H1 (cell line): ENCODE measurements at regions not wholly inside any gene's neighbourhood (a gene's known extent, or its start where the extent isn't known, plus 50 kb on each side); places are given as distances from the start of the nearest gene placed in this dataset.

ENCODE experiments used
- ASH2L ChIP-seq: fragments of 200-600, 300-600 bp; sonication (generic); IDR thresholded peaks from one replicate; pipeline ENCODE4 v1.7.1; 2017; ENCODE audit warnings: low read length
- BCL11A ChIP-seq, 2 experiments: IDR thresholded peaks; one replicate each; pipeline ENCODE4 v1.6.1; 2011; ENCODE audit warnings: low read depth in 2 of 2, low read length in 2 of 2, mild to moderate bottlenecking in 2 of 2
- JUN ChIP-seq: IDR thresholded peaks from 2 replicates; pipeline ENCODE4 v1.6.1; 2011; ENCODE audit warnings: low read depth, mild to moderate bottlenecking, improper control_type of control experiment, low read length
- JUND ChIP-seq: IDR thresholded peaks from 2 replicates; pipeline ENCODE4 v1.6.1; 2011; ENCODE audit warnings: mild to moderate bottlenecking, improper control_type of control experiment, low read length
- MAFK ChIP-seq: IDR thresholded peaks from 2 replicates; pipeline ENCODE4 v1.6.1; 2012; ENCODE audit warnings: low read depth, mild to moderate bottlenecking, improper control_type of control experiment, low read length
- NANOG ChIP-seq: IDR thresholded peaks from 2 replicates; pipeline ENCODE4 v1.6.1; 2011; ENCODE audit warnings: low read length, low read depth, mild to moderate bottlenecking, inconsistent platforms; ENCODE audit not compliant: insufficient read depth, poor library complexity, severe bottlenecking
- POLR2A ChIP-seq, 2 experiments: IDR thresholded peaks; 1 replicate in 1 of 2; 2 replicates in 1 of 2; pipeline ENCODE4 v1.6.1; 2011; ENCODE audit warnings: low read depth in 2 of 2, low read length in 2 of 2, mild to moderate bottlenecking in 2 of 2; ENCODE audit errors: control extremely low read depth in 1 of 2
- POLR2AphosphoS5 ChIP-seq: IDR thresholded peaks from 2 replicates; pipeline ENCODE4 v1.6.1; 2011; ENCODE audit warnings: low read depth, low read length
- RFX5 ChIP-seq: IDR thresholded peaks from 2 replicates; pipeline ENCODE4 v1.6.1; 2011; ENCODE audit warnings: low read depth, low read length, improper control_type of control experiment, borderline replicate concordance
- RNF2 ChIP-seq: fragments of 200-900, 300-1000 bp; sonication (generic); IDR thresholded peaks from 2 replicates; pipeline ENCODE4 v1.7.1; 2016; ENCODE audit warnings: borderline replicate concordance, low read depth, mild to moderate bottlenecking, antibody characterized with exemption, low read length; ENCODE audit not compliant: poor library complexity, severe bottlenecking; ENCODE audit errors: missing control alignments
- TCF12 ChIP-seq: IDR thresholded peaks from 2 replicates; pipeline ENCODE4 v1.6.1; 2011; ENCODE audit warnings: low read depth, mild to moderate bottlenecking, low read length
- ZNF274 ChIP-seq: IDR thresholded peaks from 2 replicates; pipeline ENCODE4 v1.7.0; 2012; ENCODE audit warnings: low read length, borderline replicate concordance; ENCODE audit errors: extremely low read depth
- TF ChIP-seq, protein P1 (sequence below), 3 experiments: IDR thresholded peaks; 1 replicate in 2 of 3; 2 replicates in 1 of 3; pipeline versions ENCODE4 v1.5.1 to v1.6.1; 2011; ENCODE audit warnings: low read length in 3 of 3, mild to moderate bottlenecking in 3 of 3, inconsistent platforms in 2 of 3, low read depth in 1 of 3, moderate library complexity in 1 of 3; ENCODE audit not compliant: insufficient read depth in 1 of 3; ENCODE audit errors: control extremely low read depth in 1 of 3

GRCh38 chr3:166697495-166697894 is 682.6 kb downstream of the ZBBX start:
- TF ChIP-seq POLR2A (IDR thresholded peaks at IDR 0.05; ENCODE audit: control extremely low read depth in 1 of 2, low read depth in 2 of 2, low read length in 2 of 2) (no peak), RNF2 (no peak), MAFK (no peak), RFX5 (no peak), BCL11A (IDR thresholded peaks at IDR 0.05; ENCODE audit: low read depth in 2 of 2, low read length in 2 of 2) (no peak), JUN (no peak), ASH2L (no peak), NANOG (no peak), TCF12 (no peak), ZNF274 (no peak), JUND (no peak), POLR2AphosphoS5 (no peak)
- TF ChIP-seq, protein P1, sequence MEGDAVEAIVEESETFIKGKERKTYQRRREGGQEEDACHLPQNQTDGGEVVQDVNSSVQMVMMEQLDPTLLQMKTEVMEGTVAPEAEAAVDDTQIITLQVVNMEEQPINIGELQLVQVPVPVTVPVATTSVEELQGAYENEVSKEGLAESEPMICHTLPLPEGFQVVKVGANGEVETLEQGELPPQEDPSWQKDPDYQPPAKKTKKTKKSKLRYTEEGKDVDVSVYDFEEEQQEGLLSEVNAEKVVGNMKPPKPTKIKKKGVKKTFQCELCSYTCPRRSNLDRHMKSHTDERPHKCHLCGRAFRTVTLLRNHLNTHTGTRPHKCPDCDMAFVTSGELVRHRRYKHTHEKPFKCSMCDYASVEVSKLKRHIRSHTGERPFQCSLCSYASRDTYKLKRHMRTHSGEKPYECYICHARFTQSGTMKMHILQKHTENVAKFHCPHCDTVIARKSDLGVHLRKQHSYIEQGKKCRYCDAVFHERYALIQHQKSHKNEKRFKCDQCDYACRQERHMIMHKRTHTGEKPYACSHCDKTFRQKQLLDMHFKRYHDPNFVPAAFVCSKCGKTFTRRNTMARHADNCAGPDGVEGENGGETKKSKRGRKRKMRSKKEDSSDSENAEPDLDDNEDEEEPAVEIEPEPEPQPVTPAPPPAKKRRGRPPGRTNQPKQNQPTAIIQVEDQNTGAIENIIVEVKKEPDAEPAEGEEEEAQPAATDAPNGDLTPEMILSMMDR (IDR thresholded peaks at IDR 0.05; ENCODE audit: control extremely low read depth in 1 of 3, insufficient read depth in 1 of 3, low read depth in 1 of 3, low read length in 3 of 3): no peak
